Epidermal melanocyte (primary cell): ENCODE measurements at regions not wholly inside any gene's neighbourhood (a gene's known extent, or its start where the extent isn't known, plus 50 kb on each side); places are given as distances from the start of the nearest gene placed in this dataset.
"Not testable (repeated sequence)": the region's sequence is repeated elsewhere in the genome, so short reads cannot be mapped to it uniquely, and the experiment has no call there.

ENCODE experiments used
- DNase-seq: peaks from one replicate; pipeline ENCODE4 v3.0.0; 2011; ENCODE audit warnings: low spot score; ENCODE audit not compliant: insufficient read length

DNA sequence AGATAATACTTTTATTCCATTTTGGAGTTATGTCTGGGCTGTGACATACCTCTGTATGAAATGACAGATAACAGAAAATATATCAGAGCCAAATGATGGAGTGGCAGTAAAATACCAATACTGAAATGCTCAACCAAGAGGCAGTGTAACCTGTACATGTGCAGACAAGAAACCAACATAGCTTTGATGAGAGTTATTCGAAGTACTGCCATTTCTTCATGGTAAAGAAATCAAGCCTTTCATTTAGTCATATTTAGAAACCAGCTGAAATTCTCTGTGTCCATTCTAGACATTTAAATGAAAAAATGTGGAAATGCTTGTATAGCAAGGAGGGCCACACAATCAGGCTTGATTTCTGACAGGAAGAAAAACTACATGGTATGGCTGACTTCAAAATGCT lies 127.1 kb upstream of the PTPRZ1 start:
- no peak for DNase-seq

DNA sequence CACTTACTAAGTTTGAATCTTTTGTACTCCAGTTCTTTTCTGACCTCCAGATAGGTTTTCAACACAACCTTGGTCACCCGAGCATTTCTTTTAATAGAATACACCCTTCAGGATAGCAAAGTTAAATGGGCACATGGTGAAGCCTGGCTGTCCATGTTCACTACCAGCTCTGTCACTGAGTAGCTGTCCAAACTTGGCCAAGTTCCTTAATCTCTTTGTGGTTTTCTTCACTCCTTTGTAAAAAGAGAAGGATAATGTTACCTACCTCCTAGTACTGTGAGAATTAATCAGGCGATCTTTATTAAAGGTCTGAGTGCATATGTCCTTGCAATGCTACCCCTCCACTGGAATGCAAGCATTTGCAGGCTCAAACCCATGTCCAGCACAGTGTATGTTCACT lies 128.1 kb upstream of the PTPRZ1 start:
- no peak for DNase-seq

DNA sequence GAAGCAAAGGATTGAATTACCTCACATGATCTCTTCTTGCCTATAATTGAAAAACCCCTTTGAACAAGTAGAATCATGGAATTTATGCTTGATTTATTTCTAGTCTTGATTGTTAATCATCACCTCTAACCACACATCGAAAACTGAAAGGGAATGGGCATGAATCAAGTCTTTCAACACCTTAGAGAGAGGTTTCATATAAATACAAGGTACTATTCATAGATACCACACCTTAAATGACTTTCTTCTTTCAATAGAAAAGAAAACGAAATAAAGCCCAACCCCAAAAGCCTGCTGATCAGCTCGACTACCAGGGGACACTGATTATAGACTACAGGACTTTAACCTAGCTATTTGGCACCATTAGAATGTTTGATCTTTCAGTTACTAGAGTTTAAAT lies 128.6 kb upstream of the PTPRZ1 start:
- no peak for DNase-seq

- DNase-seq = no peak
Measured at GRCh38 chr7:121741896-121742295, 131.1 kb upstream of the PTPRZ1 start.

DNA sequence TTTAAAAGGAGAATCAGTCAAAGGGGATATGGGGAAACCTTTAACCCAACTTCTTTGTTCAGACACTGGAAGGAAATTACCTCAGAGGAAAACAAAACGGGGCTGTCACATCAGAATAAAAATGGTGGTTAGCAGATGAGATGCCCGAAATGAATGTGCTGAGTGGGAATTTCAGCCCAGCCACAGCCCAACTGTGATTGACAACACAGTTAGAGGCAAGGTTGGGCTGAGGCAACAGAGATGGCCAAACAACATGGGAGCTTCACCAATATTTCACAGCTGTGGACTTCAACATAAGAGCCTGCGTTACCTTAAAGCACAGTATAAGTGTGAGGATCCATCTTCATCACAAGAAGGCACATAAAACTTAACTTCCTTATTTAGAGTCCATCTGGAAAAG lies 133.5 kb upstream of the PTPRZ1 start:
- DNase-seq = no peak

DNA sequence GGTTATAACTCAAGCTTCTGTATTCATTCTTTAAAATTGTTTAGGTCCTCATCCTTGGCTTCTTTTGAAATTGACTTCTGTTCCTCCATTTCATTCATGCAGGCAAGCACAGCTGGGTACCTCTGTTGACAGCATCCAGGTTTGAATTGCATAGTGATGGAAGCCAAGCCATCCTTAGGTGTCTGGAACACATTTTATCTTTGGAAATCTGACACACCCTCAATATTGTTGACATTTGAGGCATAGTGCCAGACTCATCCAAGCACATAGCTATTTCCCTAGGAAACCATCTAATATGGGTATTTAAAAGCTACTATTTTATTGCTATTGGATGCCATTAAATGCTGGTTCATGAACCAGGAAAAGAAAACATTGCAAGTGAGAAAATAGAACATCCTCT lies 142.1 kb upstream of the PTPRZ1 start:
- no peak for DNase-seq

DNA sequence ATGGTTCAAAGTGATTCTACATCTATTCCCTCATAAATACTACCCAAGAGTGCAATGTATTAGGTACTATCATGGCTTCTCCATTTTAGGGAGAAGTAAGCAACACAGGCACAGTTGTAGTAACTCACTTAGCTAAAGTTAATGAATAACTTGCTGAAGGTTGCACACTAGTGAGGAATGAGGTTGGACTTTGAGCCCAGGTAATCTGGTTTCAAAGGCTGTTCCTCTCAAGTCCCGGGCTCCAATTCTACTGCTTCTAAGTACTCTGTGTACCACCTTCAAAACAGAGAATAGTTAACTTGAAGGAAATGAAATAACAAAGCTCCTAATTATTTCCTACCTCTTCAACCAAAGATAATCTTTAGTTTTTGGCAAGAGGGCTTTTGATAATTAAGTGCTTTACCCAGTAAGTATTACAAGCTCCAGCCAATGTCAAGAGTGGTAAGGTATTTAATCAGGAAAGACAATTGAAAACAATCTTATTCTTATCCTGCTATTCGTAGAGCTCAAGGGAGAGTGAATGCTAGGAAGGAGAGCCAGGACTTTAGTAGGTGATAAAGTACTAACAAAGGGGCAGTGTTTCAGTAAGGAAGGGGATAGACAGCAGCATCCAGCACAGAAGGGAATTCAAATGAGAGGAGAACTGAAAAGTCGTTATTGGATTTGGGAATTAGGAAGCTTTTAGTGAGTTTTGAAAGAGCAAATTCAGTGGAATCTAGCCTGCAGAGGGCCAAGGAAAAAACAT lies 158.2 kb upstream of the PTPRZ1 start:
- DNase-seq = no peak

- DNase-seq = not testable (repeated sequence)
Measured at GRCh38 chr7:121712961-121713360, 160.0 kb upstream of the PTPRZ1 start.

GRCh38 chr7:121697731-121698316 lies 175.1 kb upstream of the PTPRZ1 start:
- DNase-seq = peak; percentile 21

- DNase-seq = no peak
Measured at GRCh38 chr7:121696954-121697353, 176.0 kb upstream of the PTPRZ1 start.

GRCh38 chr7:121689749-121690148 lies 183.2 kb upstream of the PTPRZ1 start:
- no peak for DNase-seq

DNA sequence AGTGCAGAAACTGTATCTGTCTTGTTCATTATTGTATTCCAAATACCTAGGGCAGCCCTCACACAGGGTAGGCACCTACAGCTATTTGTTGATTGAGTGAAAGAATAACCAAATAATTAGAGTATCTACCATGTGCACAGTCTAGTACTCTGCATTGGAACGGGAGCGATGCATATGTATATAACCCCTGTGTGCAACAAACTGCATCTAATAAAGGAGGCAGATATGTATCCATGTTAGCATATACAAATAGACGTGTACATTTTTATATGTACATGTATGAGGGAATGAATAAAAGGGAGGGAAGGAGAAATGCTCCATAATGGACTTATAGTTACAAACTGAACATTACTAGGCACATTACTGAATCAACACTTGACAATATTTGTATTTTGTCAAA lies 191.3 kb upstream of the PTPRZ1 start:
- DNase-seq = no peak

DNA sequence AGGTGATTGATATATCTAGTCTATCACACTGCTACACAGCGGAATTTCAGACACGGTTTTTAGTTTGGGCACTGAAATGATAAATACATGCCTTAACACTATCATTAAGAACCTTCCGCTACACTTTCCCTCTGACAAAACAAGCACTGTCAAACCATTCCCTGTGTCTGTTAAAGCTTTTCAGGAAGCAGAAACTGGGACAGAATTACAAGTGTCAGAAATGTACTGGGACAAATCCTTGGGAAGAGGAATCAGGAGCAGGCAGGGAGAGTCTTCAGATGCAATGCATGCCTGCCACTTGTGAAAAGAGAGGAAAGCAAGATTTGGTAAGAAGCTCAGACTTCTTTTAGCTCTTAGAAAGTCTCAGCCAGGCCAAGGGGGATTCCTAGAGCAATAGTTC lies 196.8 kb upstream of the PTPRZ1 start:
- no peak for DNase-seq

GRCh38 chr7:121674455-121674854 lies 198.5 kb upstream of the PTPRZ1 start:
- DNase-seq = not testable (repeated sequence)

- no peak for DNase-seq
Measured at GRCh38 chr7:121669144-121669543, 203.8 kb upstream of the PTPRZ1 start.

- DNase-seq = no peak
Measured at GRCh38 chr7:121666306-121666705, 206.7 kb upstream of the PTPRZ1 start.

DNA sequence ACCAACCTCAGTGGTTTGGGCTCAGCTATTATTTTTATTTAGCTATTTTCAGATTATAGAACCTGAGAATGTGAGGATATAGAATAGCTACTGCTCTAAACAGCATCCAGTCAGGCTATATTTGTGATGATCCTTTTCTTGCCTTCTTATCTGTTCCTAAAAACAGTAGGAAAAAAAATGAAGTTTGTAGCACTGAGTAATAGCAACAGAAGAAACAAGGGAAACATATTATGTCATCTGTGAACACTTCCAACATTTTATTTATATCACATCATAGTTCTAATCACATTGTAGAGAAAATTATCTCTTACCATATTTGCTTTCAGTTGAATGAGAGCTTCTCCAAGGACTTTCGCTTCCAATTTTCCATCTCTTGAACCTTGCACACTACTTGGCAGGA lies 229.6 kb upstream of the PTPRZ1 start:
- DNase-seq = no peak

DNA sequence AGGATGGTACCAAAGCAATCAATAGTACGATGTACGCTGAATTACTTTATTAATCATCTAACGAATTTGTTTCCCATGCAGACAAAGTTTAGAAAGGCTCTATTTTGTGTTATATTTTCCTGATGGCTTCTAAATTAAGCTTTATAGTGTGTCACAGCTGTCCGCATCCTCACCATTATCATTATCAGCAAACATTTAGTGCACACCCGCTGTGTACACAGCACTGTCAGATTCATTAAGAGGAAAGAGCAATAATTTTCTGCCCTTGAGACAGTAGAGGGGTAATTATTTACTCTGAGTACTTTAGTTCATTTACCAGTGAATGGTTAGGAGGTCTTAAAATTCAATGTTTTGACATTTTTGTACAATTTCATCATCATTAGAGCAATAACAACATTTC lies 233.3 kb upstream of the PTPRZ1 start:
- DNase-seq = no peak

DNA sequence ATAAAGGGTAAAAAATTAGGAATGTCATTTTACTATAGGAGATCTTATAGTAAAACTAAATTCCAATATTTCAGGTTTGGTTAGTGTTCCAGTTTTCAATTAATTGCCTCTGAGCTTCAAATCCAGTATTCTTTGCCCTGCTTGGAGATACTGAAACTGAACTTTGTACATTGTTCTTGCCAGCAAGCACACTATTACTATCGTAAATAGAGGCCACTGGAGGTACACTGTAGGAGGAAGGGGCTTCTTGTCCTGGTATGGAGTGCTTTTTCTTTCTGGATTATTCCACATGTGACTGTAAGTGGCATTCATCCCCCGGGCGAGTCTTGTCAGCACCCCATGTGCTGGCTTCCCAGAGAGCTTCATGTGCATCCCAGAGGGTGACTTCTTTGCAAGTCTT lies 234.7 kb upstream of the PTPRZ1 start:
- no peak for DNase-seq

DNA sequence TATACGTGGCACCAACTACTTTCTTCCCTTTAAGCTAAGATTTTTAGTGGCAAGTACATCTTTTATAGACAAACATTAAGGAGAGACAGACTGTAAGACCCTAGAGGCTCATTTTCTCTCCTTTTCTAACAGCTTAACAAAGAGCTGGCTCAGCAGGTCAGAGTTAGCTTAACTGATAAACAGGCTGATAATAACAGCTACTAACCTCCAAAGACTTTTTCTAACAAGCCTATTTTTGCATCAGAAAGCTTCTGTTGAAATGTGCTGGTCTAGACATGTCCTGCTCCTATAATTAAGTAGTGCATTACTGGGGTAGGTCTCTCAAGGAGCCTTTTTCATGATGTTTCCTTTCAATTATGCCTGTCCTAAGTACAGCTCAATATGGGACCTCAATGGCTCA lies 238.2 kb upstream of the FAM3C start:
- no peak for DNase-seq

DNA sequence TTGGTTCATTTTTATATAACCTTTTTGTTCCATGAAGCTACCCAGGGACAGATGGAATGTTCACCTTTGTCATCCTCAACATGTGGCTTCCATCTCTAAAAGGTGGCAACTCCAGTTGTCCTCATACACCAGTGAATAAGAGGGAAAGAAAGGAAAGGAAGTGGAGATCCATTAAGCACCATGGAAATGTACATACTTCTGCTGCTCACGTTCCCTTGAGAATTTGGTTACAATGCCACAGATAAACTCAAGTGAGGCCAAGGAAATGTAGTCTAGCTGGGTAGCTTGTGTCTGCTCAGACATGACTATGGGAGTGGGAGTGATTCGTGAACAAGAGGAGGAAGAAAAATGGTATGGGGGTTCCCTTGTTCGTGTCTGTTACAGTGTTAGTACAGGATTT lies 237.1 kb upstream of the FAM3C start:
- DNase-seq = no peak

GRCh38 chr7:121624958-121625357 lies 228.8 kb upstream of the FAM3C start:
- DNase-seq = no peak

- DNase-seq = no peak
Measured at GRCh38 chr7:121623130-121623872, 227.2 kb upstream of the FAM3C start.
